ENCODE measurements at regions not wholly inside any gene's neighbourhood (a gene's known extent, or its start where the extent isn't known, plus 50 kb on each side); places are given as distances from the start of the nearest gene placed in this dataset.
"Not testable (repeated sequence)": the region's sequence is repeated elsewhere in the genome, so short reads cannot be mapped to it uniquely, and the experiment has no call there.

- no peak for DNase-seq
Observed at GRCh38 chr18:39215920-39216319, 1650.3 kb upstream of the CELF4 start.

- DNase-seq, result no peak
Observed at GRCh38 chr18:39211461-39211860, 1645.9 kb upstream of the CELF4 start.

- no peak for DNase-seq
Observed at GRCh38 chr18:39209173-39209572, 1643.6 kb upstream of the CELF4 start.

- no peak for DNase-seq
Observed at GRCh38 chr18:39208729-39209128, 1643.1 kb upstream of the CELF4 start.

- no peak for DNase-seq
Observed at GRCh38 chr18:39208190-39208589, 1642.6 kb upstream of the CELF4 start.

- DNase-seq, result not testable (repeated sequence)
Observed at GRCh38 chr18:39206398-39207103, 1641.0 kb upstream of the CELF4 start.

- no peak for DNase-seq
Observed at GRCh38 chr18:39205565-39206195, 1640.1 kb upstream of the CELF4 start.

GRCh38 chr18:39200153-39200552 lies 1634.6 kb upstream of the CELF4 start:
- DNase-seq, result no peak

GRCh38 chr18:39199231-39199855 lies 1633.7 kb upstream of the CELF4 start:
- no peak for DNase-seq

GRCh38 chr18:39198376-39198775 lies 1632.8 kb upstream of the CELF4 start:
- DNase-seq, result no peak

- no peak for DNase-seq
Observed at GRCh38 chr18:39191931-39192330, 1626.3 kb upstream of the CELF4 start.

GRCh38 chr18:39191058-39191457 lies 1625.5 kb upstream of the CELF4 start:
- DNase-seq, result no peak

- no peak for DNase-seq
Observed at GRCh38 chr18:39190508-39190907, 1624.9 kb upstream of the CELF4 start.

- no peak for DNase-seq
Observed at GRCh38 chr18:39188278-39188677, 1622.7 kb upstream of the CELF4 start.

- no peak for DNase-seq
Observed at GRCh38 chr18:39186008-39186407, 1620.4 kb upstream of the CELF4 start.

- no peak for DNase-seq
Observed at GRCh38 chr18:39184176-39184575, 1618.6 kb upstream of the CELF4 start.

- DNase-seq, result no peak
Observed at GRCh38 chr18:39178166-39178565, 1612.6 kb upstream of the CELF4 start.

GRCh38 chr18:39172695-39173421 lies 1607.3 kb upstream of the CELF4 start:
- DNase-seq, result no peak

GRCh38 chr18:39168723-39169122 lies 1603.1 kb upstream of the CELF4 start:
- DNase-seq, result no peak

GRCh38 chr18:39167990-39168389 lies 1602.4 kb upstream of the CELF4 start:
- no peak for DNase-seq

GRCh38 chr18:39166776-39167175 lies 1601.2 kb upstream of the CELF4 start:
- no peak for DNase-seq

GRCh38 chr18:39162013-39162827 lies 1596.6 kb upstream of the CELF4 start:
- DNase-seq, result no peak
